Glomerular endothelial cell (primary cell): ENCODE measurements at regions not wholly inside any gene's neighbourhood (a gene's known extent, or its start where the extent isn't known, plus 50 kb on each side); places are given as distances from the start of the nearest gene placed in this dataset.

Source experiments
- DNase-seq: peaks from one replicate; pipeline ENCODE4 v3.0.0-alpha.2; 2011; ENCODE audit warnings: low read depth, low spot score; ENCODE audit errors: extremely low read depth

DNA sequence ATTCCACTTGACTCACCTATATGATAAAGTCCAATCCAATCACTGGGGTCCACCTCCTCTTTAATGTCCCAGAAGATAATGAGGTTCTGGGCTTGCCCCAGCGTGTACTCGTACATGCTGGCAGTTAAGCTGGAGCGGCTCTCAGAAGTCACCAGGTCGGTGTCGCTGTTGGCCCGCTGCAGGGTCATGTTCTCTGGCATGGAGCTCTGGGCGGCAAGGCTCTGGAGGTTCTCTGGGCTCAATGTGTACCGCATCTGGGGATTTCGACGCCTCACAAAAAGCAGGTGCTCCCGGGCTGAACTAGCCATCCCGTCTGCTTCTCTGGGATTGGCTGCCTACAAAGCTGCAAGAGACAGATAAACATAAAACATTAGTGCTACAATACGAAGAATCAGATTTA lies 206.4 kb upstream of the CCDC150 start:
- DNase-seq: no peak

GRCh38 chr2:196434217-196434616 lies 205.3 kb upstream of the CCDC150 start:
- no peak for DNase-seq

DNA sequence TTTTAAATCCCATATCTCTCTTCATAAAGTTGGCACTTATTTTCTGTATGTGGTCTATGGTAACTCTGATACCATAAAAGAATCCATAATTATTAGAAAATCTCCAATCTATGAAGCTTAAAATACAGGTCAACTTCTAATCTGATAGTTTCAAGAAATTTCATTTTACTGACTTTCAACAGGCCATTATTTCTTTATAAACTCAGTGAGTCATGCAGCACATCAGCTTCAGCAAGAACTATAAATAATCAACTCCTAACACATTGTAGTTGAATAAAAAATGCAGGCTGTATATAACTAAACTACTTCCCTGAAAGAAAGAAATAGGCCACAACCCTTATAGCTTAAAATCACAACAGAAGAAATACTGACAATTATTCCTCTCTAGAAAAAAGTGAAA lies 204.3 kb upstream of the CCDC150 start:
- no peak for DNase-seq

DNA sequence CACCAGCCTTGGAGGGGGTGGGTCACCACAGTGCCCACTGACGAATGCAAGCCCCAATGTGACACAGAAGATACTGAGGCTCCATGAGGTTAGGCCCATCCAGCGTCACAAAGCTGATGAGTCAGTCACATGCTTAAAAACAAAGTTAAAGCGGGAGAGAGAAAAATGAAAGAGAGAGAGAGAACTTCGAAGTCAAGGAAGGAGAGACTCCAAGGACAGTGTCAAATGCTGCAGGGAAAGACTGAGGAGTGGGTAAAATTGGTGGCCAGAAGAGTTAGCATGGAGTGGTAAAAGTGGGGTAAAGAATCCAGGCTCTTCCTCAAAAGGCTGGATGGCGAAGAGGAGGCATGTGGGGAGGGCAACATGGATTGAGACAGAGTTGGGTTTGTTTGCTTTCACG lies 201.9 kb upstream of the CCDC150 start:
- no peak for DNase-seq

- no peak for DNase-seq
Measured at GRCh38 chr2:196439760-196440159, 199.8 kb upstream of the CCDC150 start.

GRCh38 chr2:196440413-196440812 lies 199.1 kb upstream of the CCDC150 start:
- no peak for DNase-seq

GRCh38 chr2:196441527-196441926 lies 198.0 kb upstream of the CCDC150 start:
- no peak for DNase-seq

DNA sequence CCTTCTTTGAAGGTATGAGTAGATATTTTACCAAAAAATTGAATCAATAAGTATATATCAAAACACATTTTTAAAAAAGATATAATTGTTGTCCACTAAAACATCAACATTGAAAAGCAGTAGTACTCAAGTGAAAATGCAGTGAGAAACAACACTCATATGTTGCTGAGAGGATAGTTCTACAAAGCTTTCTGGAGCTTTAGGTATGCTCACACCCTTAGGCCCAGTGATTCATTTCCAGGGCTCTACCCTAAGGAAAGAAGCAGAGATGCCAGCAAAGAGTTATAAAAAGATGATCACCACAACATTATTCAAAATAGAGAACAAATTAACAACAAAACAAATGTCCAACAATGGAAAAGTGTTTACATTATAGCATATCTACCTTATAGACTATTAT lies 197.3 kb upstream of the CCDC150 start:
- DNase-seq: no peak

- DNase-seq: no peak
Measured at GRCh38 chr2:196444442-196444841, 195.1 kb upstream of the CCDC150 start.

- DNase-seq: no peak
Measured at GRCh38 chr2:196445991-196446390, 193.5 kb upstream of the CCDC150 start.

DNA sequence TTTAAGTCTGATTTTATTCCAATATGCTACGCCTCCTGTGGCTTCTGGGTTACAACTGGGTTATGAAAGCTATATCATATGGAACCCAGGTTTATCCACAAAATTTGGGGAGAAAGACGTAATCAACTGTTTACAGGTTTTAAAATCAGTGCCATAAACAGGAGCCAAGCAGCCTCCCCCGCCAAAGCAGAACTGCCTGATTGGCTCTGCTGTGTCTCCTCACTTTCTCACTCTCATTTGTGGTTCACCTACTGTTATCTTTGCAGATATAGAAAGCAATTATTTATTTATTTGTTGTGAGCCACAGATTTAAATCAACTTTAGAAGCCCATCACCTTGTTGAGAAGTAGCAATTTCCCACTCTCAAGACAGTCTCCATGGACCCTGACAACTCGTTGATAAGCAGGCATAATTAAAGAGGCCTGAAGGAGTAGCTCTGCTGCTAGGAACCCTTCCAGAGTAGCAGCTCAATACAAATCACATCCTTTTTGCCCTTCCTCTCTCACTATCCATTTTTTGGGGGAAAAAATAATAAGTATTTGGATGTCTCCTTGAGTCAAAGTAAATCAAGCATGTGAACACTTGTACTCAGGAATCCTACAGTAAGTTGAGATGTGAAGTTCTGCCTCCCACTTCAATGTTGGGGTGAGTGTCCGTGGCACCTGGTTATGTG lies 191.0 kb upstream of the CCDC150 start:
- no peak for DNase-seq

GRCh38 chr2:196449083-196449482 lies 190.4 kb upstream of the CCDC150 start:
- DNase-seq: no peak

DNA sequence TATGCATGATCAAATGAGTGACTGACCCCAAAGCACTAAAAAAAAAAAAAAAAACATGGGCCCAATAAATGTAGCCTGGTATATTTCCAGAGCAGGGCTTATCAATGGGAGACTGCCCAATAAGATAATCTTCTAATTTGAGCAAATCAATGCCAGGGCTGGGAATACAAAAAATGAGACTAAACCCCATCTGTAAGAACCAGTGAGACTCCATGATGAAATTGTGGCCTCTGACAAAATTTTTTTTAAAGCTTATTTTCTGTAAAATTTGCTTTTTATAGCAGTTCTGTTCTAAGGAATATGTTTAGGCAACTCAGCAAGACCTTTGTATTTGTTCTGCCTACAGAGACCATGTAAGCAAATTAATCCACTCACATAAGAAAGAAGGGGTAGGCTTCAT lies 186.8 kb upstream of the CCDC150 start:
- DNase-seq: no peak

- DNase-seq: peak; percentile 57
Measured at GRCh38 chr2:196453613-196454047, 185.9 kb upstream of the CCDC150 start.

DNA sequence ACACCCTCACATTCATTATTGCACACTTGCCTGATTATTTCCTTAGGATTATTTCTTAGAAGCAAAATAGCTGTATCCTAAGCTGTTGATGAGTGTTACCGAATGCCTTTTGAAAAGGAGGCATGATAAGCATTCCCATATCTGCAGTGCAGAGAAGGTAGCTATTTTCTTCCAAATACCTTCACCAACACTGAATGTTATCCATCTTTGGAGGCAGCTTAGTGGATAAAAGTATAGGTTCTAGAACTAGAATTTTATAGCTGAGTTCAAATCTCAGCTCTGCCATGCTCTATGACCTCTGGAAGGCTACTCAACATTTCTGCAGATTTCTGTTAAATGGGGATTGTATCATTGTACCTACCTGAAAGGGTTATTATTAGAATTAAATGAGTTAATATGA lies 185.0 kb upstream of the CCDC150 start:
- no peak for DNase-seq

DNA sequence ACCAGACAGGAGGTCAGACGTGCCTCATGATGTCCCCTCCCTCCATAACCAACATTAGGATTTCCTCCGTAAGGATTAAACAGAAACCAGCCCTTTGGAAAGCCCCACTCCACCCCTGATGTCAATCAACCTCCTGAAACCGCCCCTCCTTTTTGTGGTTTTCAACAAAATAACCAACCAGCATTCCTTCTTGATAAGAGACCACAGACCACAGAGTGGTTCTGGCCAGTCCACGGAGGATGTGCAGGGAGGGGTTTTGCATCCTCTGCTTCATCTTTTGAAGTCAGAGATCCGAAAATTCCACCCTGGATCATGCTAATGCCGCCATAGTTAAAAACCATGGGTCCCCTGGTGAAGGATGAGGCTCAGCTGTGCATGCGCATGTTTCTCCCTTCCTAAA lies 180.0 kb upstream of the CCDC150 start:
- DNase-seq: no peak

GRCh38 chr2:196463706-196464105 lies 175.8 kb upstream of the CCDC150 start:
- no peak for DNase-seq

GRCh38 chr2:196464311-196464710 lies 175.2 kb upstream of the CCDC150 start:
- no peak for DNase-seq

GRCh38 chr2:196466581-196466980 lies 172.9 kb upstream of the CCDC150 start:
- DNase-seq: no peak

DNA sequence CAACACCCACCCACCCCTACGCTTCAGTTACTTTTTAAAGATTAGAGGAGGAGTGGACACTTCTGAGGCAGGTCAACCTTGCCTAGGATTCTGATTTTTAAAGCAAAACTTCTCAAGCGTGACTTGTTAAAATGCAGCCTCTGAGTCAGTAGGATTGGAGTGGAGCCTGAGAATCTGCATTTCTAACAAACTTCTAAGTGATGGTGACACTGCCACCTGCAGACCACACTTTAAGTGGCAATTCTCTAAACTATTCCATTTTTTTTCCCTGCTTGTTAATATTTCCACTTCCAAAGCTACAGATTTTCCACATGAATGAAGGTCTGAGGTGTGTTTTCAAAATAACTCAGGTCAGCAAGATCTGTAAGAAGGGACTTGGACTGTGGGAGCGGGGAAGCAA lies 171.1 kb upstream of the CCDC150 start:
- DNase-seq: no peak

DNA sequence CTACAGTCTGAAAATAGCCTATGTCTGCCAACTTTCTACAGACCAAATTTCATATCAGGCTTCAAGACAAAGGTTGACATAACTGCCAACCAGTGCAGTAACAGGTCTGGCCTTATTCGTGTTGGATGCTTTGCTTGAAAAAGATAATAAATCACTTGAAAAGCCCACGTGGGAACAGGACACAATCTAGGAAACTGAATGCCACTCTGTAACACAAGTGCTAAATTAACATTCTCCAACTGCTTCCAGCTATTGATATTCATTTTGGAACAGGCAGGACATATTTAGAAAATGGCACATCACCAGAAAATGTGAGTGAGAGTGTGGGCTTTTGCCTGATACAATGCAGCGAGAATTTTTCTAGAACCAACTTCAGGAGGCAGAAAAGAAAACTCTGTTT lies 165.9 kb upstream of the CCDC150 start:
- DNase-seq: no peak

DNA sequence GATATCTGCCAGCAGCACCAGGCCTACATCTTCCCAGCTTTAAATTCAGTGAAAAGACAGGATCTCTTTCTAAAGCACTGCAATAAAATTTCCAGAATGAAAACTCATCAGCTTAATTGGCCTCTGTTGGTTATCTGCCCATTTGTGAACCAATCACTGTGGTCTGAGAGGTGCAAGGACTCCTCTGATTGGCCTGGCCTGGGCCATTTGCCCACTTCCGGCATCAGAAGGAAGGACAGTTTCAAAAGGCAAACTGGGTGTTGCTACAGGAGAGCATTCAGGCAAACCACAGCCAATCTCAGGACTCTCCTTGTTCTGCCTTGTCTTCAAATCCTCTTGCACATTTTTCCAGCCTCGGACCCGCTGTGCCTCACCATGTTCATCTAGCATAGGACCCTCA lies 163.9 kb upstream of the CCDC150 start:
- no peak for DNase-seq

- no peak for DNase-seq
Measured at GRCh38 chr2:196478588-196478987, 160.9 kb upstream of the CCDC150 start.
